DND-41 (cell line): ENCODE measurements at regions not wholly inside any gene's neighbourhood (a gene's known extent, or its start where the extent isn't known, plus 50 kb on each side); places are given as distances from the start of the nearest gene placed in this dataset.
"Not testable (repeated sequence)": the region's sequence is repeated elsewhere in the genome, so short reads cannot be mapped to it uniquely, and the experiment has no call there.

ENCODE experiments used
- ATAC-seq: fragments of 200-7000 bp; cut with Tn5 transposase; 3 replicates; pipeline ENCODE4 v1.9.1; 2021; ENCODE audit warnings: low read depth; ENCODE audit not compliant: insufficient read depth
- DNase-seq: peaks from one replicate; pipeline ENCODE4 v3.0.0-alpha.2; 2020
- H2AFZ ChIP-seq: 2 replicates; pipeline ENCODE4 v1.6.0; 2012; ENCODE audit warnings: low read depth, low read length
- H3K27ac ChIP-seq: 2 replicates; pipeline ENCODE4 v1.5.1; 2012; ENCODE audit warnings: low read length, inconsistent platforms
- H3K27me3 ChIP-seq: fragments of 200-600 bp; sonication (generic); 2 replicates; pipeline ENCODE4 v1.6.0; 2012; ENCODE audit warnings: low read length, mild to moderate bottlenecking, inconsistent platforms; ENCODE audit not compliant: insufficient read depth, poor library complexity
- H3K36me3 ChIP-seq: 2 replicates; pipeline ENCODE4 v1.5.1; 2012; ENCODE audit warnings: low read length, inconsistent platforms; ENCODE audit not compliant: insufficient read depth
- H3K4me1 ChIP-seq: 2 replicates; pipeline ENCODE4 v1.5.1; 2012; ENCODE audit warnings: mild to moderate bottlenecking, low read length; ENCODE audit not compliant: insufficient read depth
- H3K4me2 ChIP-seq: 2 replicates; pipeline ENCODE4 v1.6.0; 2012; ENCODE audit warnings: mild to moderate bottlenecking, moderate library complexity, low read length, inconsistent platforms; ENCODE audit not compliant: insufficient read depth
- H3K4me3 ChIP-seq, 2 experiments: fragments of 200-600 bp in 1 of 2; shearing (Covaris generic) in 1 of 2; 2 replicates each; pipeline ENCODE4 v1.5.1; 2012 to 2016; ENCODE audit warnings: inconsistent platforms in 2 of 2, low read length in 2 of 2, mild to moderate bottlenecking in 2 of 2, low read depth in 1 of 2, moderate library complexity in 1 of 2
- H3K79me2 ChIP-seq: 2 replicates; pipeline ENCODE4 v1.6.0; 2012; ENCODE audit warnings: low read length, inconsistent platforms; ENCODE audit not compliant: insufficient read depth
- H3K9ac ChIP-seq: 2 replicates; pipeline ENCODE4 v1.6.0; 2012; ENCODE audit warnings: low read depth, mild to moderate bottlenecking, inconsistent platforms, low read length, moderate library complexity
- H3K9me3 ChIP-seq: 2 replicates; pipeline ENCODE4 v1.5.1; 2012; ENCODE audit warnings: low read length, moderate library complexity, mild to moderate bottlenecking, inconsistent platforms; ENCODE audit not compliant: insufficient read depth, severe bottlenecking
- H4K20me1 ChIP-seq: 2 replicates; pipeline ENCODE4 v1.6.0; 2012; ENCODE audit warnings: low read length; ENCODE audit not compliant: insufficient read depth
- CTCF ChIP-seq: IDR thresholded peaks from 2 replicates; pipeline ENCODE4 v1.5.1; 2012; ENCODE audit warnings: borderline replicate concordance, low read length, moderate library complexity, mild to moderate bottlenecking; ENCODE audit not compliant: poor library complexity, severe bottlenecking; ENCODE audit errors: extremely low read depth
- EZH2 ChIP-seq: IDR thresholded peaks from 3 replicates; pipeline ENCODE4 v1.6.1; 2012; ENCODE audit warnings: borderline replicate concordance, low read depth, mild to moderate bottlenecking, moderate library complexity, low read length, inconsistent platforms; ENCODE audit not compliant: severe bottlenecking

- no peak overlapping the region for H3K27ac ChIP-seq
- DNase-seq: no peak
- TF ChIP-seq CTCF (no peak), EZH2 (no peak)
- no peaks in the 10 kb centered on the region for H3K27me3 ChIP-seq
- ATAC-seq: no peak
- H3K4me2 ChIP-seq: no peak overlapping the region
- no peaks in the 10 kb centered on the region for H4K20me1 ChIP-seq
- no peaks in the 10 kb centered on the region for H3K79me2 ChIP-seq
- H3K4me1 ChIP-seq: no peaks in the 10 kb centered on the region
- no peak overlapping the region for H2AFZ ChIP-seq
- H3K9me3 ChIP-seq: no peaks in the 10 kb centered on the region
- H3K36me3 ChIP-seq: no peaks in the 10 kb centered on the region
- no peak overlapping the region for H3K4me3 ChIP-seq
- H3K9ac ChIP-seq: no peak overlapping the region
Measured at GRCh38 chr12:74393272-74393671, 144.4 kb upstream of the ATXN7L3B start.

- no peaks in the 10 kb centered on the region for H4K20me1 ChIP-seq
- no peak for TF ChIP-seq EZH2
- TF ChIP-seq CTCF: no peak
- H3K9ac ChIP-seq: no peak overlapping the region
- no peak for DNase-seq
- no peak overlapping the region for H3K27ac ChIP-seq
- H2AFZ ChIP-seq: no peak overlapping the region
- no peaks in the 10 kb centered on the region for H3K4me1 ChIP-seq
- H3K9me3 ChIP-seq: no peaks in the 10 kb centered on the region
- ATAC-seq: no peak
- H3K4me2 ChIP-seq: no peak overlapping the region
- no peaks in the 10 kb centered on the region for H3K36me3 ChIP-seq
- H3K4me3 ChIP-seq: no peak overlapping the region
- H3K79me2 ChIP-seq: no peaks in the 10 kb centered on the region
- no peaks in the 10 kb centered on the region for H3K27me3 ChIP-seq
Measured at GRCh38 chr12:74394647-74395046, 143.0 kb upstream of the ATXN7L3B start.

- H3K9me3 ChIP-seq: no peaks in the 10 kb centered on the region
- H3K4me3 ChIP-seq: no peak overlapping the region
- H3K9ac ChIP-seq: no peak overlapping the region
- H4K20me1 ChIP-seq: no peaks in the 10 kb centered on the region
- ATAC-seq (peak; percentile 78), DNase-seq (peak; percentile 51)
- H3K27ac ChIP-seq: no peak overlapping the region
- peak overlapping the region; percentile 3; the same call in 1 of the 2 replicates for H2AFZ ChIP-seq
- H3K27me3 ChIP-seq: no peaks in the 10 kb centered on the region
- H3K4me2 ChIP-seq: no peak overlapping the region
- no peaks in the 10 kb centered on the region for H3K79me2 ChIP-seq
- no peak for TF ChIP-seq EZH2
- TF ChIP-seq CTCF: no peak
- no peaks in the 10 kb centered on the region for H3K36me3 ChIP-seq
- peaks cover 8% of the 10 kb centered on the region for H3K4me1 ChIP-seq
Measured at GRCh38 chr12:74401035-74401434, 136.6 kb upstream of the ATXN7L3B start.

GRCh38 chr12:74401966-74402365 is 135.7 kb upstream of the ATXN7L3B start:
- peak; percentile 19; the same call in 1 of the 3 replicates for ATAC-seq
- Histone ChIP-seq H3K4me2 (no peak overlapping the region), H2AFZ (no peak overlapping the region)

GRCh38 chr12:74403221-74403470 is 134.5 kb upstream of the ATXN7L3B start:
- not testable (repeated sequence) for H3K4me3 ChIP-seq, DNase-seq, H3K79me2 ChIP-seq, H4K20me1 ChIP-seq, H3K4me2 ChIP-seq, H3K27me3 ChIP-seq, H3K9me3 ChIP-seq, H3K27ac ChIP-seq, H3K9ac ChIP-seq, H3K4me1 ChIP-seq, H3K36me3 ChIP-seq, H2AFZ ChIP-seq, ATAC-seq

More at GRCh38 chr12:74401966-74402365, 135.7 kb upstream of the ATXN7L3B start:
- Histone ChIP-seq H3K9me3 (no peaks in the 10 kb centered on the region), H3K27ac (no peak overlapping the region), H3K36me3 (no peaks in the 10 kb centered on the region), H3K79me2 (no peaks in the 10 kb centered on the region), H3K27me3 (no peaks in the 10 kb centered on the region), H3K9ac (no peak overlapping the region), H3K4me1 (peaks cover 8% of the 10 kb centered on the region), H4K20me1 (no peaks in the 10 kb centered on the region), H3K4me3 (no peak overlapping the region)
- no peak for DNase-seq
- no peak for TF ChIP-seq EZH2
- no peak for TF ChIP-seq CTCF
